Neural cell (in vitro differentiated cells): ENCODE measurements at regions not wholly inside any gene's neighbourhood (a gene's known extent, or its start where the extent isn't known, plus 50 kb on each side); places are given as distances from the start of the nearest gene placed in this dataset.
"Not testable (repeated sequence)": the region's sequence is repeated elsewhere in the genome, so short reads cannot be mapped to it uniquely, and the experiment has no call there.

Source experiments
- H2AFZ ChIP-seq: fragments of 200-600, 300-800 bp; sonication (generic), shearing (Covaris generic); 2 replicates; pipeline ENCODE4 v1.6.0; 2014; ENCODE audit warnings: low read depth, mild to moderate bottlenecking, antibody characterized with exemption, low read length, moderate library complexity
- H3F3A ChIP-seq: fragments of 200-600 bp; shearing (Covaris generic); 2 replicates; pipeline ENCODE4 v1.6.1; 2016; ENCODE audit warnings: mild to moderate bottlenecking, moderate library complexity, mixed read lengths, antibody characterized with exemption, low read length; ENCODE audit not compliant: insufficient read depth, poor library complexity, severe bottlenecking
- H3K27ac ChIP-seq: fragments of 200-600, 300-800 bp; sonication (generic), shearing (Covaris generic); 2 replicates; pipeline ENCODE4 v1.5.1; 2014; ENCODE audit warnings: mild to moderate bottlenecking, low read length, moderate library complexity
- H3K27me3 ChIP-seq: fragments of 300-800, 200-600 bp; sonication (generic), shearing (Covaris generic); 2 replicates; pipeline ENCODE4 v1.6.0; 2014; ENCODE audit warnings: mild to moderate bottlenecking, low read depth, low read length, moderate library complexity; ENCODE audit not compliant: insufficient read depth
- H3K36me3 ChIP-seq: fragments of 300-800, 200-600 bp; sonication (generic), shearing (Covaris generic); 2 replicates; pipeline ENCODE4 v1.5.1; 2014; ENCODE audit warnings: mild to moderate bottlenecking, antibody characterized with exemption, low read length, moderate library complexity; ENCODE audit not compliant: insufficient read depth
- H3K4me2 ChIP-seq: fragments of 300-800, 200-600 bp; sonication (generic), shearing (Covaris generic); 2 replicates; pipeline ENCODE4 v1.6.0; 2014; ENCODE audit warnings: mild to moderate bottlenecking, low read length
- H3K4me3 ChIP-seq: fragments of 300-800, 200-600 bp; sonication (generic), shearing (Covaris generic); 2 replicates; pipeline ENCODE4 v1.5.1; 2014; ENCODE audit warnings: mild to moderate bottlenecking, low read length, moderate library complexity
- H3K79me2 ChIP-seq: fragments of 200-600 bp; shearing (Covaris generic); replicated peaks from 2 replicates; pipeline ENCODE4 v1.6.0; 2014; ENCODE audit warnings: mild to moderate bottlenecking, low read length, moderate library complexity; ENCODE audit not compliant: insufficient read depth
- H3K9ac ChIP-seq: fragments of 300-800, 200-600 bp; sonication (generic), shearing (Covaris generic); 2 replicates; pipeline ENCODE4 v1.6.1; 2016; ENCODE audit warnings: mild to moderate bottlenecking, low read length, mixed read lengths
- H3K9me2 ChIP-seq: fragments of 200-600 bp; shearing (Covaris generic); 2 replicates; pipeline ENCODE4 v1.6.1; 2016; ENCODE audit warnings: mild to moderate bottlenecking, low read length, mixed read lengths; ENCODE audit not compliant: insufficient read depth
- H3K9me3 ChIP-seq: fragments of 200-600, 300-800 bp; sonication (generic), shearing (Covaris generic); 2 replicates; pipeline ENCODE4 v1.6.1; 2016; ENCODE audit warnings: mild to moderate bottlenecking, mixed run types, low read length, moderate library complexity, mixed read lengths
- H4K20me1 ChIP-seq: fragments of 200-600 bp; shearing (Covaris generic); 2 replicates; pipeline ENCODE4 v1.6.1; 2016; ENCODE audit warnings: mild to moderate bottlenecking, mixed run types; ENCODE audit not compliant: insufficient read depth
- SMC3 ChIP-seq: fragments of 450-650 bp; conservative IDR thresholded peaks from 2 replicates; pipeline ENCODE4 v1.6.1; 2014; ENCODE audit warnings: antibody characterized with exemption, mild to moderate bottlenecking, moderate library complexity; ENCODE audit not compliant: poor library complexity

DNA sequence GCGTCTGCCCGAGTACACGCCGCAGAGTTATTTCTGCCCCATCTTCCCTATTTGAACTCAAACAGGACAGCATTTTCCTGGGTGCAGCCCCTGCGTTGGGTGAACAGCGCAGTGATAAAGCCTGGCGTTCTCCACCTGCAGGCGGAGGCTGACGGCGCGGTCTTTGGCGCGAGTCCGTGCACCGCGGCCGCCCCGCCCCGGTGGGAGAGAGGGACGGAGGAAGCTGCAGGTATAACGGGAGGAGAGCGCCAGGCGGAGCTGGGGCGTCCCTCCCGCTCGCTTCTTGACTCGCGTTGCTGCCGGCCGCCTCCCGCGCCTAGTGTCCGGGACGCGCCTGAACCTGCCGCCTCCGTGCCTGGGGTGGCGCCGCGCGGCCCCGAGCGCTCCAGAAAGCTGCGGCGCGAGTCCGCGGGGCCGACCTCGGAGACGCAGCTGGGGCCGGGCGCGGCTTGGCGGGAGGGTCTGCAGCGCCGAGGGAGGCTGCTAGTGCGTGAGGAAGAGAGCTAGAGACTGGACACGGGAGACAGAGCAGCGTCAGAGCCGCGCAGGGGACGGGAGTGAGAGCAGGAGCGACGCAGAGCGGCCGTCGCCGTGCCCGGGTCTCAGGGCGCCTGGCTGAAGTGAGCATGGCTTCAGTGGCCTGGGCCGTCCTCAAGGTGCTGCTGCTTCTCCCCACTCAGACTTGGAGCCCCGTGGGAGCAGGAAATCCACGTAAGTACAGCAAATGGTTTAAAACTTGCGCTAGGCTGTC lies 140.7 kb downstream of the SPATA31A7 start:
- peak overlapping the region; percentile 46 for H3K4me3 ChIP-seq
- TF ChIP-seq SMC3: peak; percentile 33
- H3K36me3 ChIP-seq, H2AFZ ChIP-seq, H3K4me2 ChIP-seq, H3K27me3 ChIP-seq, H4K20me1 ChIP-seq, H3F3A ChIP-seq, H3K27ac ChIP-seq, H3K79me2 ChIP-seq, H3K9me2 ChIP-seq, H3K9me3 ChIP-seq, H3K9ac ChIP-seq: not testable (repeated sequence)

DNA sequence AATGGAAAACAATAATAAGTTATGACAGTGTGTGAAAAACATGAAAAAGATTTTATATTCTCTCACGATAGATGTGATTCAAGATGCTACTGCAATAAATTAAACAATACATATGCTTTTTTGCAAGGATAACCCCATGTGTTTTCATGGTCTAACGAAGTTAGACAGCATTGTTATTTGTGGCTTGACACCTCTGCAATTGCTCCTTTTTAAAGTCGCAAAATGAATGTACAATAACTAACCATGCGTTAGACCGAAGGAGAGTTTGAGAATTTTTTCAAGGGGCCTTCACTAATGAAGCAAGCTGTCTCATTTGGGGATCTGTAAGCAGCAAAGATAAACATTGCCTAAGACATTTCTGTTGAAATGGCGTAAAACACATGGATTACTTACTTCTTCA lies 167.1 kb downstream of the SPATA31A7 start:
- H3K27me3 ChIP-seq, H3K36me3 ChIP-seq: not testable (repeated sequence)

GRCh38 chr9:61374390-61374789 lies 184.6 kb downstream of the SPATA31A7 start:
- H3K9ac ChIP-seq, H3K9me3 ChIP-seq, H3K27ac ChIP-seq: not testable (repeated sequence)

More for the DNA sequence above, 167.1 kb downstream of the SPATA31A7 start:
- H3K9ac ChIP-seq, H3K4me3 ChIP-seq, H3F3A ChIP-seq, H2AFZ ChIP-seq, H3K27ac ChIP-seq, H4K20me1 ChIP-seq, H3K9me2 ChIP-seq, H3K9me3 ChIP-seq, H3K79me2 ChIP-seq, H3K4me2 ChIP-seq: not testable (repeated sequence)

GRCh38 chr9:61376159-61376558 lies 186.3 kb downstream of the SPATA31A7 start:
- not testable (repeated sequence) for H3K4me2 ChIP-seq, H3K79me2 ChIP-seq, H3K36me3 ChIP-seq, H3K4me3 ChIP-seq, H4K20me1 ChIP-seq, H2AFZ ChIP-seq, H3K27me3 ChIP-seq, H3K9me2 ChIP-seq, H3K27ac ChIP-seq, H3K9me3 ChIP-seq, H3K9ac ChIP-seq, H3F3A ChIP-seq

More at GRCh38 chr9:61374390-61374789, 184.6 kb downstream of the SPATA31A7 start:
- not testable (repeated sequence) for H3K4me3 ChIP-seq, H3K36me3 ChIP-seq, H2AFZ ChIP-seq, H3K4me2 ChIP-seq, H4K20me1 ChIP-seq, H3K79me2 ChIP-seq, H3K27me3 ChIP-seq, H3F3A ChIP-seq, H3K9me2 ChIP-seq

DNA sequence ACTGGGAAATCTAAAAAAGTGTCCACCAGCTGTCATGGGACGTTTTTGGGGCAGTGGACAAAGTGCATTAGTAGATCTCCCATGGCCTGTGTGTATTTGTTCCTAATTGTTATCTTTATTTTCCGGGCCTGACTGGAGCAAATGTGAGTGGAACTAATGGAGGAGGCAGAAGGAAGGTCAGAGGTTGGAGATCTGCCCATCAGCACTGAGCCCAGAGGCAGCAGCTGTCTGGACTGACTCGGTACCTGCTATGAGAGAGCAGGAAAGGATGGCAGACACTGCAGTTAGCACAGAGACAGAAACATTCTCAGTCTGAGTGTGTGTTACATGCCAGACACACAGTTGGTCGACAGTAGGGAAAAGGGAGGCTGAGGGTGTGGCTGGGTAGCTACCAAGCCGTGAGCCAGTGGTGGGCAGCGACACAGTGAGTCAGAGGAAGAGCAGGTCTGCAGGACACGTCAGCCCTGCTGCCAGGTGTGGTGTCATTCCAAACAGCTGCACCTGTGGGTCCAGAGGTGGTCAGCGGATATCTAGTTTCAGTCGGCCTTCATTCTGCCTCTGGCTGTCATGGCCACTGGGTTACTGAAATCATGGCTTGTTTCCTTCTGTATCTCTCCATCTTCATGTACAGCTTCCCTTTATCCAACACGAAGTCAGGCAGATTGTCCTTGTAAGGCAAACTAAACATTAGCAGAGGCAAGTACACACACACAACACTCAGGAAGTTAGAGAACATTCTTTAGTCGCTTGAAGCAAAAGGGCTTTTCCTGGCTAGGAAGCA lies 196.4 kb downstream of the SPATA31A7 start:
- not testable (repeated sequence) for H3K9ac ChIP-seq, H2AFZ ChIP-seq, H3K79me2 ChIP-seq, H4K20me1 ChIP-seq, H3K4me3 ChIP-seq, H3K9me3 ChIP-seq, H3K4me2 ChIP-seq, H3F3A ChIP-seq, H3K9me2 ChIP-seq, H3K36me3 ChIP-seq, H3K27ac ChIP-seq, H3K27me3 ChIP-seq

DNA sequence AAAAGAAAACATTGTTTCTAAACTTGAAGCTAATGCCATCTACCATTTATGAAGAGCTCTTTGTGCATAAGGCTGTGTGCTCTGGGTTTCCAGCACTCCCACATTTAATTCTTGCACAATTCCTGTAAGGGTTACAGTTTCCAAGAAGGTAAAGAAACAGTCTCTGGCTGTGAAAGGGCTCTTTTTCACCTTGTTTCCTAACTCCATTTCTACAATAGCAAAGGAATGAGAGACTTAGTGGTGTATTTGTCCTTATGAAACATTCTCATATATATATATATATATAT lies 196.9 kb downstream of the SPATA31A7 start:
- H3K79me2 ChIP-seq, H3K9me2 ChIP-seq, H3K9ac ChIP-seq, H3K9me3 ChIP-seq, H3K4me3 ChIP-seq, H3K36me3 ChIP-seq, H3F3A ChIP-seq, H3K4me2 ChIP-seq, H4K20me1 ChIP-seq, H2AFZ ChIP-seq, H3K27ac ChIP-seq, H3K27me3 ChIP-seq: not testable (repeated sequence)

GRCh38 chr9:61402692-61403091 lies 212.9 kb downstream of the SPATA31A7 start:
- not testable (repeated sequence) for H3K4me3 ChIP-seq, H3K9me2 ChIP-seq, H2AFZ ChIP-seq, H3K36me3 ChIP-seq, H3K27me3 ChIP-seq, H3K4me2 ChIP-seq, H3K79me2 ChIP-seq, H4K20me1 ChIP-seq, H3K9ac ChIP-seq, H3F3A ChIP-seq, H3K27ac ChIP-seq, H3K9me3 ChIP-seq
